ENCODE measurements at regions not wholly inside any gene's neighbourhood (a gene's known extent, or its start where the extent isn't known, plus 50 kb on each side); places are given as distances from the start of the nearest gene placed in this dataset.
A peak's percentile ranks its signal among the peaks of the same experiment; 100 is the strongest.

GRCh38 chr6:128598571-128598970 lies 78.2 kb upstream of the PTPRK start:
- WGBS, 2 donors, result 26 to 47% methylated on average over 2 of the region's 2 CpGs
- intact Hi-C loops (cut with DNase I), result no loop called here
- Histone ChIP-seq H3K9me3 (no peaks in the 10 kb centered on the region), H3K4me3 (no peak overlapping the region), H3K36me3 (no peaks in the 10 kb centered on the region), H3K27me3 (no peaks in the 10 kb centered on the region), H3K27ac (peak overlapping the region in 3 of 4 donors; percentile 55 to 77 (median 75)), H3K4me1 (peaks cover 0 to 68% (median 21%) of the 10 kb centered on the region in 3 donors)
- TF ChIP-seq CTCF (IDR thresholded peaks at IDR 0.05) (no peak), POLR2A (IDR thresholded peaks at IDR 0.05) (no peak)
- DNase-seq, result no peak

DNA sequence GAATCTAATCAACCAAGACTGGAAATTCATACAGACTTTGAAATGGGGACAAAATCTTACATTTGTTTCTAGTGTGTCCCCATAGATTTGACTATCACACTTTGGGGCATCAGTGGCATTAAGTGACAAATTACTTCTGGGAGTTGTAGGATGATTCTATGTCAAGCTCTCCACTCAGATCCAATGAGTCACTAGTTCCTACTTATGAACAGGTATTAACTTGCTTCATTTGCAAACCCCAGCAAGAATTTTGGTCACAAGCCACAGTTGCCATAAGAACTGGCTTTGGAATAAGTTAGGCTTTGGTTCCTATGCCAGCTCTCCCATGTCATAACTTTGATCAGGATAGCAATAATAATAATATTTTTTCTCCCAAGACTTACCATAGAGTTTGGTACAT lies 77.6 kb upstream of the PTPRK start:
- Histone ChIP-seq H3K4me1 (peaks cover 0 to 68% (median 21%) of the 10 kb centered on the region in 3 donors), H3K9me3 (no peaks in the 10 kb centered on the region), H3K27me3 (no peaks in the 10 kb centered on the region), H3K4me3 (no peak overlapping the region), H3K36me3 (no peaks in the 10 kb centered on the region), H3K27ac (peak overlapping the region in 3 of 4 donors; percentile 55 to 77 (median 75))
- no peak for DNase-seq
- TF ChIP-seq POLR2A (IDR thresholded peaks at IDR 0.05), result no peak
- TF ChIP-seq CTCF (IDR thresholded peaks at IDR 0.05), result no peak
- intact Hi-C loops (cut with DNase I), result no loop called here

DNA sequence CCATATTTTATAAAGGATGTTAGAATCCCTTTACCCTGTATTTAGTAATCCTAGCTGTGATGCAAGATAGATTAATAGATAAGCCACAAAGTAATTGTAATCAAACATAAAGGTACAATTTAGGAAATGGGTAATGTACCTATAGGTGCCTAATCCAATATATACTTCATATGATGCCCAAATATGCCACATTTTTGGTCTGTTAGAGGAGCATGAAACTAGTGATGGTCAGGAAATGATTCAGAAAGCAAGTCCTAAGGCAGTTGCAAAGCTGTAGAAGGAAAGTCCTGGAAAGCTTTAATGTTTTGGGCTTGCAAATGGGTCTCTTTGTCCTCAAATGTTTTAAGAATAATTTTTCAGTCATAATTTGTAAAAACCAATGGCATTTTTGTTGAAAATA lies 76.6 kb upstream of the PTPRK start:
- H3K4me1 ChIP-seq, result peaks cover 0 to 68% (median 21%) of the 10 kb centered on the region in 3 donors
- no peak for DNase-seq
- H3K27me3 ChIP-seq, result no peaks in the 10 kb centered on the region
- H3K4me3 ChIP-seq, result no peak overlapping the region
- H3K36me3 ChIP-seq, result no peaks in the 10 kb centered on the region
- H3K9me3 ChIP-seq, result no peaks in the 10 kb centered on the region
- intact Hi-C loops (cut with DNase I), result no loop called here
- peak overlapping the region in 1 of 4 donors; percentile 24 for H3K27ac ChIP-seq
- TF ChIP-seq CTCF (IDR thresholded peaks at IDR 0.05), result no peak
- TF ChIP-seq POLR2A (IDR thresholded peaks at IDR 0.05), result no peak

DNA sequence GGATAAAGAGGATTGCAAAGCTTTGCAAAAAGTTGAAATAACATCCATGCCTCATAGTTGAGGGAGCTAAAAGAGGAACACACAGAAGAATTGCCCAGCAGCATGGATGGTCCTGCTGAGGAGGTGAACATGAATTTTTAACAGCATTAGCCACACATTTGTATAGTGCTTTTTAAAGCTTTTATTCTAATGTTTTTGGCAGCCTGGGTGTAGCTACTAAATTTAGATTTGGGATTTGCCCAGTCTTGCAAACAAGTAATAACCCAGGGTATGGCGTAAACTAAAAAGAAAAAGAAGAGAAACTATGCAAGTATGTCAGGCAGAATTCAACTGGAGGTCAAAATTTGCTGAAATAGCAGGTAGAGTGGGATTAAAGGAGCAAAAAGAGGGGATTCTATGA lies 75.1 kb upstream of the PTPRK start:
- WGBS, 2 donors, result 27 to 29% methylated on average over 1 of the region's 1 CpG
- H3K27me3 ChIP-seq, result no peaks in the 10 kb centered on the region
- H3K27ac ChIP-seq, result peak overlapping the region in 1 of 4 donors; percentile 6
- no peak for DNase-seq
- intact Hi-C loops (cut with DNase I), result no loop called here
- peaks cover 0 to 55% (median 21%) of the 10 kb centered on the region in 3 donors for H3K4me1 ChIP-seq
- H3K36me3 ChIP-seq, result no peaks in the 10 kb centered on the region
- no peak overlapping the region for H3K4me3 ChIP-seq
- TF ChIP-seq POLR2A (IDR thresholded peaks at IDR 0.05) (no peak), CTCF (IDR thresholded peaks at IDR 0.05) (no peak)
- no peaks in the 10 kb centered on the region for H3K9me3 ChIP-seq

DNA sequence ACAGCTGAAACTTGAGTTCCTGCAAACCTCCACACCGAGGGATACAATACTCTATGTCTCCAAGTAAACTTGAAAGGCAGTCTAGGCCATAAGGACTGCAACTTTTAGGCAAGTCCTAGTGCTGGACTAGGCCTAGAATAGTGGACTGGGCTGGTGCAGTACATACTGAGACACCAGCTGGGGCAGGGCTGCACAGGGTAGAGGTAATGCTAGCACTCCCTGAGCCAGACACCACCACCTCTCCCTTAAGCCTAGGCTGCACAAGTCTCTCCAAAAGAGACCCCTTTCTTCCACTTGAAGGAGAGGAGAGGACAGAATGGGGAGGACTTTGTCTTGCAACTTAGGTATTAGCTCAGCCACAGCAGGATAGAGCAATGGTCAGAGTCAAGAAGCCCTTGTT lies 65.7 kb upstream of the PTPRK start:
- H3K9me3 ChIP-seq, result no peaks in the 10 kb centered on the region
- intact Hi-C loops (cut with DNase I), result no loop called here
- H3K4me3 ChIP-seq, result no peak overlapping the region
- no peak overlapping the region for H3K27ac ChIP-seq
- WGBS, 2 donors, result 100% methylated on average over 1 of the region's 1 CpG; no CpG with 5 or more reads in 1 of the 2 donors
- no peak for DNase-seq
- H3K27me3 ChIP-seq, result no peaks in the 10 kb centered on the region
- no peaks in the 10 kb centered on the region for H3K36me3 ChIP-seq
- no peak for TF ChIP-seq CTCF (IDR thresholded peaks at IDR 0.05)
- TF ChIP-seq POLR2A (IDR thresholded peaks at IDR 0.05), result no peak
- H3K4me1 ChIP-seq, result no peaks in the 10 kb centered on the region

Measured in esophagus squamous epithelium (tissue), 5 donors.